ENCODE measurements at regions not wholly inside any gene's neighbourhood (a gene's known extent, or its start where the extent isn't known, plus 50 kb on each side); places are given as distances from the start of the nearest gene placed in this dataset.

DNA sequence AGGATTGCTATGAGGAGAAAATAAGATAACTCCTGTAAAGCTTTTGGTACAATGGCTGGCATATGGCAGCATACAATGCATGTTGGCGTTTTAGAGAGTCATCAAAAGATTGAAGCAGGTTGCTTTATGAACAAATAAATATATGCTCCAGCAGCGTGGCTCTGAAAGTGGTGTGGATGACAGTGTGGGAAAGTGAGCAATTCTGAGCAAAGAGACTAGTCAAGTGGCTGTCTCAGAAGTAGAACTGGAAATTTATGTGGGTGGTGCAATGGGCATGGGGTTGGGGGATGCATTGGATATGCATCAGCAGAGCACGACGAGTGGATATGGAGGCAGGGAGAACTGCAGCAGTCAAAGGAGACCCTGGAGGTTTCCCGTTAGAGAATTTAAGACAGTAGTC is 66.2 kb upstream of the PHACTR2 start:
- FAIRE-seq: no peak
- no peak for DNase-seq (ENCODE audit: insufficient read length, low spot score)
- TF ChIP-seq PAX5 (IDR thresholded peaks at IDR 0.05; ENCODE audit: insufficient read depth, low read length, severe bottlenecking) (no peak), TAF1 (IDR thresholded peaks at IDR 0.05; ENCODE audit: low read depth, low read length) (no peak), POU2F2 (IDR thresholded peaks at IDR 0.05; ENCODE audit: low read depth, low read length) (no peak), POLR2A (IDR thresholded peaks at IDR 0.05; ENCODE audit: low read depth, low read length) (no peak), SPI1 (IDR thresholded peaks at IDR 0.05; ENCODE audit: low read depth, low read length) (no peak), POLR2AphosphoS5 (IDR thresholded peaks at IDR 0.05; ENCODE audit: low read depth, low read length) (no peak)

DNA sequence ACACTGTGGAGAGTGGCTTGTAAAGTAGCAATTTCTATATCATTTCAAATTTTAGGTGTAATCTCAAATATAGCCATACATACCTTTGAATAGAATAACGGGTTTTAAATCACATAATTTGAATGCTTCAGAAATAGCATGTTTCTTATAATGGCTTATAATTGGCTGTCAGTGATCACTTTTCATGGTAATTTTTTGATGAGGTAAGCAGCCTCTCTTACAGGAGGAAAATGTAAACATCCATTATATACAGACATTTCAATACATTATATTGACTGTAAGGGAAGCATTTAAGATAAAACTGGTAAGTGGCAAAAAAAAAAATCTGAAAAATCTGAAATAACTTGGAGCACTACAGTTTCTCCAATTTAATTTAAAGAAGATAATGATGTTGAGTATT is 67.8 kb upstream of the PHACTR2 start:
- FAIRE-seq (no peak), DNase-seq (ENCODE audit: insufficient read length, low spot score) (no peak)
- TF ChIP-seq PAX5 (IDR thresholded peaks at IDR 0.05; ENCODE audit: insufficient read depth, low read length, severe bottlenecking): no peak
- TF ChIP-seq TAF1 (IDR thresholded peaks at IDR 0.05; ENCODE audit: low read depth, low read length): no peak
- TF ChIP-seq POU2F2 (IDR thresholded peaks at IDR 0.05; ENCODE audit: low read depth, low read length): no peak
- no peak for TF ChIP-seq POLR2AphosphoS5 (IDR thresholded peaks at IDR 0.05; ENCODE audit: low read depth, low read length)
- TF ChIP-seq SPI1 (IDR thresholded peaks at IDR 0.05; ENCODE audit: low read depth, low read length): no peak
- TF ChIP-seq POLR2A (IDR thresholded peaks at IDR 0.05; ENCODE audit: low read depth, low read length): no peak

DNA sequence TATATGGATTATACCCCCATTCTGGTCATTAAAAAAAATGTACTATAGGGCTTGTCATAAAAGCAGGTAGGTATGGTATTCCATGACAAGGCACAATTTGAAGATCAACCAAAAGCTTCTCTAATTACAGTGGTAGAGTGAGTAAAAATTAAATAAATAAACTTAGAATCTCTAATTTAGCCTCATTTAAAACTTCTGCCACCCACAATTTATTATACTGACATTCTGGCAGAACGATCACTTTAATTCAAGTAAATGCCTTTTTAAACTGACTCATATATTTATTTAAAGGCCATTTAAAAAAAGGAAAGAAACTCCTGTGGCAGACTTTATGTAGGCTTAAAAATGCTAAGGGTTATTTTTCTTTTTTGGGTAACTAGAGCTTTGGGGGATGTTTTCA is 68.3 kb upstream of the PHACTR2 start:
- FAIRE-seq (no peak), DNase-seq (ENCODE audit: insufficient read length, low spot score) (no peak)
- no peak for TF ChIP-seq POU2F2 (IDR thresholded peaks at IDR 0.05; ENCODE audit: low read depth, low read length)
- no peak for TF ChIP-seq PAX5 (IDR thresholded peaks at IDR 0.05; ENCODE audit: insufficient read depth, low read length, severe bottlenecking)

DNA sequence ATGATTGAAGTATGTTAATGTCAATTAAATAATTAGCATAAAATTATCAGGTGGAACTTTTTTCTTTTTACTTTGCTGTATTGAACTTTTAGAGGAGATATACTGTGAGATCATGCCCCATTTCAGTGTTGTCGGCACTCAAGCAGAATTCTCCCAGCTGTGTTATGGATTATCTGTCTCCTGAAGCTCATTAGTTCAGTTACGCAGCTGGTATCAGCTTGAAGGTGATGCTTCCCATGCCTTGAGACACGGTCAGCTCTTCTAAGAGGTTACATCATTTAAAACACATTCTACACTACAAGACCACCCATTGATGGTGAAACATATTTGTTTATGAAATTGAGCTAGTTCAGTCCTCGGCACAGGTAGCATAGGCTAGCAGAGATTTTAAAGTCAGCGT is 68.9 kb upstream of the PHACTR2 start:
- TF ChIP-seq POLR2AphosphoS5 (IDR thresholded peaks at IDR 0.05; ENCODE audit: low read depth, low read length) (no peak), POU2F2 (IDR thresholded peaks at IDR 0.05; ENCODE audit: low read depth, low read length) (no peak), POLR2A (IDR thresholded peaks at IDR 0.05; ENCODE audit: low read depth, low read length) (no peak), PAX5 (IDR thresholded peaks at IDR 0.05; ENCODE audit: insufficient read depth, low read length, severe bottlenecking) (no peak), TAF1 (IDR thresholded peaks at IDR 0.05; ENCODE audit: low read depth, low read length) (no peak), SPI1 (IDR thresholded peaks at IDR 0.05; ENCODE audit: low read depth, low read length) (no peak)
- DNase-seq (ENCODE audit: insufficient read length, low spot score): no peak
- no peak for FAIRE-seq

DNA sequence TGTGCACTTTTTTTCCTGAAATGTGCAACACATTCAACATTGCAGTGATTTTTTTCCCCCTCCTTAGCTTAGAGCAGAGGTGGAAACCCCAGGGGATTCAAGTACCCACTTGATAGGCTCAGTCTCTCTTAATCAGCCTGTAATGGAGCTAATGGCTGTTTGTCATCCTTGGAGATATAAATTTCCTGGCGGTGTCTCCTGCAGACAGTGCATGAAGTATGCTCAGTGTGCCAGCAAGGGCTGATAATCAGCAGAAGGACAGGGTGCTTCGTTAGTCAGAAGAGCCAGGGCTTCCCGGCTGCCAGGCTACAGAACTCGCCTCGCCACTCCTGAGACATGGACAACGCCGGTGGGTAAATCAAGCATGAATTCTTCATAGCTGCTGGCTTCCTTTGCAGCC is 69.8 kb upstream of the PHACTR2 start:
- TF ChIP-seq POLR2AphosphoS5 (IDR thresholded peaks at IDR 0.05; ENCODE audit: low read depth, low read length) (no peak), POU2F2 (IDR thresholded peaks at IDR 0.05; ENCODE audit: low read depth, low read length) (no peak), PAX5 (IDR thresholded peaks at IDR 0.05; ENCODE audit: insufficient read depth, low read length, severe bottlenecking) (no peak), POLR2A (IDR thresholded peaks at IDR 0.05; ENCODE audit: low read depth, low read length) (no peak), TAF1 (IDR thresholded peaks at IDR 0.05; ENCODE audit: low read depth, low read length) (no peak), SPI1 (IDR thresholded peaks at IDR 0.05; ENCODE audit: low read depth, low read length) (no peak)
- FAIRE-seq (no peak), DNase-seq (ENCODE audit: insufficient read length, low spot score) (no peak)

DNA sequence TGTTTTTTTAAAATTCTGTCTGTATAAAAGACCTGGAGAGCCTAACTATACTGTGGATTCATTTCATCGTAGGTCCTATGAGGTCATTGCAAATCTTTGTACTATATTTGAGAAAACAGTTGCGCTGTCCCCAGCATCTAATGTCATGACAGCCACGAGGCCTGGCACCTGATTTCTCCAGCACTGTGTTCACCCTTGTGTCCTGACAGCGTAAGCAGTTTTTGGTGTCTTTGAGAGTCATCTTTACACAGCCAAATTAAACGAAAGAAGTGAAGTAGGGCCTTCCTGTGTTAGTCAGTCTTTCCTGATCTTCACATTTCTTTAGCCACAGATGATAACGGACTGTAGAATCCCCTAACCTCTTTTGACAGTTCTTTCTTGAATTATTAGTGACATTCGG is 70.6 kb upstream of the PHACTR2 start:
- DNase-seq (ENCODE audit: insufficient read length, low spot score) (no peak), FAIRE-seq (peak; percentile 58)
- TF ChIP-seq POU2F2 (IDR thresholded peaks at IDR 0.05; ENCODE audit: low read depth, low read length) (no peak), PAX5 (IDR thresholded peaks at IDR 0.05; ENCODE audit: insufficient read depth, low read length, severe bottlenecking) (no peak), TAF1 (IDR thresholded peaks at IDR 0.05; ENCODE audit: low read depth, low read length) (no peak), POLR2A (IDR thresholded peaks at IDR 0.05; ENCODE audit: low read depth, low read length) (no peak), SPI1 (IDR thresholded peaks at IDR 0.05; ENCODE audit: low read depth, low read length) (no peak), POLR2AphosphoS5 (IDR thresholded peaks at IDR 0.05; ENCODE audit: low read depth, low read length) (no peak)

DNA sequence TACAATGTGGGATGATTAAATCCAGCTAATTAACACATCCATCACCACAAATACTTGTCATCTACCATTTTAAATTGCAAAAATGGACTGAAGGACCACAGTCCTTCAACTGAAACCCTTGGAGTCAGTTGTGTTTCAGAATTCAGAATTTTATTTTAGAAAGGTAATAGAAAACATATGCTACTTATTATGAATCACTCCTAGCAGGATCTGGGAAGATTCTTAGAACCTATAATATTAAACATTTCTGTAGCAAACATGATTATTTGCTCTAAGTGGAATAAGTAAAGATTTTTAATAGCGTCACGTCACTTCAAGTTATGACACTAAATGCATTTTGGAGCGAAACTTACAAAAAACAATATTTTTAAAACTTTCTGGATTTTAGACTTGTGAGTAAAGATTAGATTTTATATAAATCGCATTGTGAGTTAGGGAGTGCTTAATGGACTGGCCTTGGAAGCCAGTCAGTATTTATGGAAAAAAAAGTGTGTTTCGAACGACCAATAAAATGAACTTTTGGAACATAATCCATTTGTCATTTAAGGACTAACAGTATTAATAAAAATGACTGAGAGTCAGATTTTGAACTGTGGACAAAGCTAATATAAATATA is 71.8 kb upstream of the PHACTR2 start:
- no peak for TF ChIP-seq POU2F2 (IDR thresholded peaks at IDR 0.05; ENCODE audit: low read depth, low read length)
- no peak for TF ChIP-seq POLR2A (IDR thresholded peaks at IDR 0.05; ENCODE audit: low read depth, low read length)
- no peak for TF ChIP-seq PAX5 (IDR thresholded peaks at IDR 0.05; ENCODE audit: insufficient read depth, low read length, severe bottlenecking)
- no peak for TF ChIP-seq SPI1 (IDR thresholded peaks at IDR 0.05; ENCODE audit: low read depth, low read length)
- FAIRE-seq (no peak), DNase-seq (ENCODE audit: insufficient read length, low spot score) (no peak)

DNA sequence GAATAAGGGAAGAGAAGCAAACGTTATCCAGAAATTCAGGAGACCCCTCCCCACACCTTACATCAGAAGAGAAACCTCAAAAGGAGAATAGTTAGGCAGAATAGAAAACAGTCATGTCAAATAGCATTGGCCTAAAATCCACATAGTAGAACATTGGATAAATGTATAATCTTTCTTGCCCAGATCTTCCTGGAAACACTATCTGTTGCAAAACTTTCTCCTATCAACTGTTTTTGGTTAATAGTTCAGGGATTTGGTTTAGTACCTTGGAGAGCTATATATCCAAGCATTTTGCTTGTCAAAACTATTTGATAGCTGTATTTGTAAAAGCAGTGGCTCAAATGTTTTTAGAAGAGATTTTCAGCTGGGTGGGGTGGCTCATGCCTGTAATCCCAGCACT is 74.3 kb upstream of the PHACTR2 start:
- TF ChIP-seq SPI1 (IDR thresholded peaks at IDR 0.05; ENCODE audit: low read depth, low read length): no peak
- TF ChIP-seq PAX5 (IDR thresholded peaks at IDR 0.05; ENCODE audit: insufficient read depth, low read length, severe bottlenecking): no peak
- no peak for TF ChIP-seq TAF1 (IDR thresholded peaks at IDR 0.05; ENCODE audit: low read depth, low read length)
- TF ChIP-seq POLR2A (IDR thresholded peaks at IDR 0.05; ENCODE audit: low read depth, low read length): no peak
- no peak for TF ChIP-seq POLR2AphosphoS5 (IDR thresholded peaks at IDR 0.05; ENCODE audit: low read depth, low read length)
- TF ChIP-seq POU2F2 (IDR thresholded peaks at IDR 0.05; ENCODE audit: low read depth, low read length): no peak
- no peak for DNase-seq (ENCODE audit: insufficient read length, low spot score)
- FAIRE-seq: no peak

DNA sequence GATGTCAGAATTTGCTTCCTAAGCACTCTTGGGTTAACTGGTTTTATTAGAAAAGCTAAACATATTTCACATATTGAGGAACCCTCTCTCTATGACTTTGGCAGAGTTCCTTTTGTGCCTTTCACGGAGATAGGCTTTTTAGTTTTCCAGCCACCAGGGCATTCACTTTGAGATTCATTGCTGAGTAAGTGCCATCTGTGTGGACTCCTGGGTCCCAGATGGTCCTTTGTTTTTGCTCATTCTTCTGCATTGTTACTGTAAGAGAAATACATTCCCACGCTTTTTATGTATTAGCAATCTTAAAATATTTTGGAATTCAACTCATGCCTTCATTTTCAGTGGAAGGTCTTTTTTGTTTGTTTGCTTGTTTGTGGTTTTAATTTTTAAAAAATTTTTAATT is 76.3 kb upstream of the PHACTR2 start:
- FAIRE-seq (no peak), DNase-seq (ENCODE audit: insufficient read length, low spot score) (no peak)
- TF ChIP-seq TAF1 (IDR thresholded peaks at IDR 0.05; ENCODE audit: low read depth, low read length) (no peak), POLR2A (IDR thresholded peaks at IDR 0.05; ENCODE audit: low read depth, low read length) (no peak), POU2F2 (IDR thresholded peaks at IDR 0.05; ENCODE audit: low read depth, low read length) (no peak), SPI1 (IDR thresholded peaks at IDR 0.05; ENCODE audit: low read depth, low read length) (no peak), POLR2AphosphoS5 (IDR thresholded peaks at IDR 0.05; ENCODE audit: low read depth, low read length) (no peak), PAX5 (IDR thresholded peaks at IDR 0.05; ENCODE audit: insufficient read depth, low read length, severe bottlenecking) (no peak)

DNA sequence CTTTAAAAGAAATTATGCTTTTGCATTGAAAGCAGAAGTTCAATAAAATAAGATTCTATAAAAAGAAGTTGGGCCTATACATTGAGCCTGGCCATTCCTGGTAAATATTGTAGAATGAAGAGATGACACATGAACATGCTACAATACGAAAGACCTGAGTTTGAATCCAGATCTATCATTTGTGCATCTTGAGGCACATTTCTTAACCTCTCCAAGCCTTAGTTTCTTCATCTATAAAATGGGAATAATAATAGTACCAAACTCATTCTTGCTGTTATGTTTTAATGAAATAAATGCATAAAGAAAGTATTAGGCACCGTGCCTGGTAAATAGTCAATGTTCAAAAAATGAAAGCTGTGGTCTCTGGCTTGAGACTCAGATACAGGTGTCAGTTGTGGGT is 76.9 kb upstream of the PHACTR2 start:
- no peak for FAIRE-seq
- TF ChIP-seq PAX5 (IDR thresholded peaks at IDR 0.05; ENCODE audit: insufficient read depth, low read length, severe bottlenecking): no peak

More for the DNA sequence above, 76.9 kb upstream of the PHACTR2 start:
- DNase-seq (ENCODE audit: insufficient read length, low spot score): no peak

Data from GM12891 (cell line).